Stimulated activated CD8-positive, alpha-beta memory T cell treated with anti-CD3 and anti-CD28 coated beads, Interleukin-2, amount 100 ng/mL, for 1 hour (primary cell): ENCODE measurements at regions not wholly inside any gene's neighbourhood (a gene's known extent, or its start where the extent isn't known, plus 50 kb on each side); places are given as distances from the start of the nearest gene placed in this dataset.
"Not testable (repeated sequence)": the region's sequence is repeated elsewhere in the genome, so short reads cannot be mapped to it uniquely, and the experiment has no call there.

Experiments
- DNase-seq, 2 donors: peaks; one replicate each; pipeline ENCODE4 v3.0.0-alpha.2; 2020; ENCODE audit warnings: low read depth in 2 of 2

GRCh38 chr3:109803274-109803673 is 465.9 kb upstream of the DPPA4 start:
- no peak for DNase-seq

- no peak for DNase-seq
These were observed 467.4 kb upstream of the DPPA4 start for GRCh38 chr3:109804697-109805096.

DNA sequence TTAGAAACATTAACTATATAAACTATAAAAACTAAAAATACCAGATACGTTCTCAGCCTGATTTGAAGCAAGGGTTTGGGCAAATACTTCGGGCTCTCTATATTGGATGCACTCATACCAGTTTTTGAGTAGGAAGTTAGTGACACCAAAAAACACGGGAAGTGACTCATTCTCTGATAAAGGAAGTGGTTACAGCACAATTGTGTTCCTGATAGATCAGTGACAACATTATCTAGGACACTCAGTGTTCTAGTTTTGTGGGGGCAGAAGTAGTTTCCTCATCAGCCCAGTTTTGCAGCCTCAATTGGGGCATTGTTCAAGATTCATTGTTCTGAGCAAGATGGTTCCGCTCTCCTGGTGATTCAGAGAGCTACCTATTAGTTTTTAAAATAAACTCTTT is 469.6 kb upstream of the DPPA4 start:
- peak in 1 of 2 donors; percentile 4 for DNase-seq

- no peak for DNase-seq
These were observed 472.2 kb upstream of the DPPA4 start for GRCh38 chr3:109809513-109809912.

DNA sequence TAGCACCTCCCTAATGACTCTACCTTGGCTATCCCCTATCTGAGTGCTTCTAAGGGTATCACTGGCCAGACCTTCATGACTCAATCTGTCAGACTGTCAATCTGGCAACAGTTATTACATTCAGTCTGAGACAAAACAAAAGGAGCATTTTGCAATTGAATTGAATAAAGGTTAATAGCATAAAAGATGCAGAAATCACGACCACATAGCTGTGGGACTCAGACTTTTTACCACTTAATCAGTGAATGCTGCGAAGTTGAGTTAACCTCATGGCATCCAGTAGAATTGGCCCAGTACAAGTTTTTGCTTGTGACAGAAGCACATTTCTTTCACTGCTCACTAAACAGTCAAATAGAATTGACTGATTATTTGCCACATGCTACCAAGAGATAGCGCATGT is 480.7 kb upstream of the DPPA4 start:
- no peak for DNase-seq

GRCh38 chr3:109819734-109820133 is 482.4 kb upstream of the DPPA4 start:
- no peak for DNase-seq

- no peak for DNase-seq
These were observed 488.8 kb upstream of the DPPA4 start for GRCh38 chr3:109825971-109826810.

- DNase-seq, result no peak
These were observed 494.1 kb upstream of the DPPA4 start for GRCh38 chr3:109831403-109831802.

DNA sequence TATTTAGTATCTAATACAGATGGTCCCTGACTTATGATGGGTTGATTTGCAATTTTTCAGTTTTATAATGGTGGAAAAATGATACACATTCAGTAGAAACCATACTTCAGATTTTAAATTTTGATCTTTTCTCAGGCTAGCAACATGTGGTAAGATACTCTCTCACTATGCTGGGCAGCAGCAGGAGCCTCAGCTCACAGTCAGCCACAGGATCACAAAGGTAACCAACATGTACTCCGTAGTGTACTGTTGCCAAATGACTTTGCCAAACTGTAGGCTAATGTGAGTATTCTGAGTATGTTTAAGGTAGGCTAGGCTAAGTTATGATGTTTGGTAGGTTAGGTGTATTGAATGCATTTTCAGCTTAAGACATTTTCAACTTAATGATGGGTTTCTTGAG is 498.6 kb upstream of the DPPA4 start:
- no peak for DNase-seq

- no peak for DNase-seq
These were observed 514.5 kb upstream of the DPPA4 start for GRCh38 chr3:109851854-109852253.

- DNase-seq, result no peak
These were observed 514.9 kb upstream of the DPPA4 start for GRCh38 chr3:109852283-109852682.

DNA sequence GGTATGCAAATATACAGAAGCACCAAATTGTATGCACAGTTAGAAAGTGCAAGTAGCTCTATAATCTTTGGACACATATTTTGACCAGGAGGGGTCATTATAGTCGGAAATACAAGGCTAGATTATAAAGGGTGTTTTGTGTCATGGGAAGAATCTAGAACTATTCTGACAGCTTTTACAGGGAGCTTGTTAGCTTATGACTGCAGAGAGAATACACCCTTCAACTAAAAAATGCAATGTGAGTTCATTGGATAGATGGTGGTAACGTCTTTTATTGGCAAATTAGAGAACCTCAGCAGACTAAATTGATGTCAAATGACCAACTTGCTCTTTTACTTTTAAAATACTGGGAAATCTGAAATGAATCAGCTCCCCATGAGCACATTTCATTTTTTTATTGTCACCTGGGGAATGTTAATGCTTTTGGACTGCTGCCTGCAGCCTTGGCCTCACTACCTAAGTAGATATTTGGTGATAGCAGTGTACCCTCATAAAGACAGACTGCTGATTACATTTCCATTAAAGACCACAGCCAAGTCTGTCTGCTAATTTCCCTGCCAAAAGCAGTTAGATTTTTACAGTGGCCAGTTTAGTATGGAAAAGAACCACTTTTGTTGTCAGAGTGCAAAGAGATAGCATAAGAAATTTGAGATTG is 515.9 kb upstream of the DPPA4 start:
- no peak for DNase-seq

DNA sequence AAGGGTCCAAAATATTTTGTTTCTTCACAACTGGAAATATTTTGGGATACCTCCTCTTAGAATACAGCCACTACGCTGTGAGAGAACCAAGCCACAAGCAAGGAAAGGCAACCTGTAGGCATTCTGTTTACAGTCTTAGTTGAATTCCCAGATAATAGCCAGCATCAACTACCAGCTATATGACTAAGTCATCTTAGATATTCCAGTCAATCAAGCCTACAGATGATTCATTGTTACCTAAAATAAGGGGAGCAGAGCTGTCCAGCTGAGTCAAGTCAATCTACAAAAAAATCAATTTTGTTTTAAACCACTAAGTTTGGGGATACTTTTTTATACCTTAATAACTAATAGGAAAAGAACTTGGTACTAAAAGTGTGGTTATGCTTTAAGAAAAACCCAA is 526.4 kb upstream of the DPPA4 start:
- DNase-seq, result no peak

- no peak for DNase-seq
These were observed 527.1 kb upstream of the DPPA4 start for GRCh38 chr3:109864452-109864851.

DNA sequence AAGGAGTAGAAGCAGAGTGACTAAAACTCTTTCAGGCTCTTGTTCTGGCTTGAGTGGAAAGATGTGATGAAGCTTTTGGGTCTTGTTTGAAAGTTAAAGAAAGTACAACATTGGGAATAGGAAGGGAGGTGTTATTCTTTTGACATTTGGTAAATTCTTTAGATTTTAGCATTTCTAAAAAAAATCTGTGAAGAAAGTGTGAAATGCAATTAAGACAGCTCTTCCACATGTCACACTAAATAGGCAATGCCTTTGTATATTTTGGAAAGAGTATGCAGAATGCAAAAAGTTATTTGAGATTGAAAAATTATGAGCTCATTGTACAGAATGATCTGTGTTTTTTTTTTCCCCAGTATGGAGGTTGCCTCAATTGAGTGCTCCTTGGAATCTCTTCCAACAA is 532.2 kb upstream of the DPPA4 start:
- DNase-seq, result no peak

DNA sequence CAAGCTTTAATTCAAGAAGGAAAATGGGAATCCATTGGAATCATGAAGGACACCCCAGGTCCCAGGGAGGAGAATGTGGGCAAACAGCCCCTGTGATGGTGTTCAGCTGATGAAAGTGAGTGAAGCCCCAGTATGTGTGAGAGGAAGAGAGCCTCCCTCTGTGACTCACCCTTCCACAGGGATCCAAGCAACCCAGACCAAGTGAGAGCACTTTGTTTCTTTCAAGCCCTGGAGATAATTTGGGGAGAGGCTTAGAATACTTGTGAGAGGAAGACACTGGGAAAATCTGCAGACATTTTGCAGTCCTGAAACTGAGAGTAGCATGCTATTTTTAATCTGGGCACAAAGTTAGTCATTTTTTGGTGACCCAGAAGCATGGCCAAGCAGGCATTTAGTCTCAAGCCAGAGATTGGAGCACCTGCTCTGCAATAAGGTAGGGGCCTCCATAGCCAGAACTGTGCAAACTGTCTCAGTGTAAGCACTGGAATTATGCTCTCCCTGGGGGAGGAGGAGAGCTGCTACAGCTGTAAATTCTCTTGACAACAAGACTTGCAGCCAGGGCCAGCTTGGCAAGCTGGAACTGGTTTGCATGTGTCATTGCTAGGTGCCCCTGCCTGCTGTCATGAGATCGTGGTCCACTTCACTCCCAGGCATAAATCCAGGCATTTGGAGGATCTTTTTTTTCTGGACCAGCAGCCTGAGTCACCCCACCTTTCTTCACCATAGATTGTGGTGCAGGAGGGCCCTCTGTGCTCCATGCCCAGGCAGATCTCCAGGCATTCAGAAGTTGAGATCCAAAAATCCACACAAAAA is 537.8 kb upstream of the DPPA4 start:
- no peak for DNase-seq

- DNase-seq, result not testable (repeated sequence)
These were observed 540.3 kb upstream of the DPPA4 start for GRCh38 chr3:109877616-109878015.

- no peak for DNase-seq
These were observed 544.8 kb upstream of the DPPA4 start for GRCh38 chr3:109882144-109882543.

GRCh38 chr3:109887293-109887692 is 549.9 kb upstream of the DPPA4 start:
- no peak for DNase-seq

DNA sequence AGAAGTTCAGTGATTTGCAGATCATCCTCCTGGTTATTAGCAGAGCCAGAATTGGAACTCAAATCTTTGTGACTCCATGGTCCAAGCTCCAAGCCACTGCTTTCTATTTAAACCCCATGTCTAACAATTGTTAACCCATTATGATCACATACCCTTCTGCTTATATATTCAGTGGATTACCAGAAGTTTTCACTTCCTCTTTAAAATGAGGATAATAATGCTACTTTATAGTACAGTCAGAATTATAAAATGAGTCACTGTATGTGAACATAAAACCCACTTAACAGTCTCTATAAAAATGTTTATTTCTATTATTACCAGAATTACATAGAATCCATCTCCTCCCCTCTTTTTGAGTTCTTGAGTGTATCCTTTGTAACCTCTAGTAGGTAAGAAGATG is 550.7 kb upstream of the DPPA4 start:
- DNase-seq, result no peak

- DNase-seq, result no peak
These were observed 560.4 kb upstream of the DPPA4 start for GRCh38 chr3:109897734-109898133.

GRCh38 chr3:109899925-109900324 is 562.6 kb upstream of the DPPA4 start:
- no peak for DNase-seq

DNA sequence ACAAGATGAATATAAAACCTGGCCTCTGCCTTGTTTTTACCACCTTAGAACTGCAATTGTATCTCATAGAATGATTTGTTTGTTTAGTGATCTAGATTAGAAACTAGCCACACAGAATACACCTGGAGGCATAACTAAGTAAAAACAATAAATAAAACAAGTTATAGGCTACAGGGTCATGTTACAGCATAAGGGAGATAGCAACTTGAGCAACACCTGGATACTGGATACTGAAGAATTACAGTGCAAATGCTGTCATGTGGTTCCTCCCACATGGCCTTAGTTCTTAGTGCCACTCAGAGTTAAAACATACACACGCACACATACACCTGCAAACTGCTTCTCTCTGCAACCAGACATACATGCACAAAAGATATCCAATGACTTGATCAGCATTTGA is 563.4 kb upstream of the DPPA4 start:
- DNase-seq, result no peak
